ENCODE measurements at regions not wholly inside any gene's neighbourhood (a gene's known extent, or its start where the extent isn't known, plus 50 kb on each side); places are given as distances from the start of the nearest gene placed in this dataset.

GRCh38 chr13:47184321-47184720 is 287.5 kb upstream of the HTR2A start:
- H3K4me1 ChIP-seq (ENCODE audit: control insufficient read depth, extremely low read depth, insufficient read depth, low read length) = no peaks in the 10 kb centered on the region
- DNase-seq (ENCODE audit: low read depth, low spot score) = no peak
- CTCF ChIA-PET = no interaction called here
- intact Hi-C loops (cut with micrococcal nuclease) (no loop called here), dilution Hi-C loops (cut with MboI; ENCODE audit: extremely low pct_ligation_motif_present, low sequenced_read_pairs) (no loop called here)
- no peaks in the 10 kb centered on the region for H3K36me3 ChIP-seq (ENCODE audit: control insufficient read depth in 2 of 2, extremely low read depth in 1 of 2, insufficient read depth in 2 of 2, low read length in 2 of 2)
- H3K4me2 ChIP-seq (ENCODE audit: insufficient read depth, low read length) = no peak overlapping the region
- no peak overlapping the region for H3K9ac ChIP-seq (replicated peaks; ENCODE audit: extremely low read depth, insufficient read depth, low read length)
- H3K27me3 ChIP-seq (ENCODE audit: control insufficient read depth in 2 of 2, insufficient read depth in 2 of 2, low read length in 2 of 2) = no peaks in the 10 kb centered on the region
- H3K27ac ChIP-seq (ENCODE audit: insufficient read depth, low read depth, low read length) = no peak overlapping the region
- POLR2A ChIA-PET = no interaction called here
- peaks cover 3% of the 10 kb centered on the region for H3K9me3 ChIP-seq (replicated peaks; ENCODE audit: control insufficient read depth, insufficient read depth, low read length)
- no peak for FAIRE-seq
- no TSS peak for BruUV-seq (replicated peaks)
- H3K4me3 ChIP-seq (replicated peaks in 1 of 3; ENCODE audit: insufficient read depth in 1 of 3, low read depth in 1 of 3, low read length in 3 of 3) = no peak overlapping the region
- no peaks in the 10 kb centered on the region for H4K20me1 ChIP-seq (replicated peaks; ENCODE audit: control insufficient read depth, extremely low read depth, insufficient read depth, low read length)
- TF ChIP-seq POLR2AphosphoS5 (IDR thresholded peaks at IDR 0.05; ENCODE audit: insufficient read depth, low read depth, low read length) (no peak), POLR2A (IDR thresholded peaks at IDR 0.05; ENCODE audit: low read depth, low read length) (no peak), GATA2 (IDR thresholded peaks at IDR 0.05; ENCODE audit: insufficient read depth, insufficient read length, low read depth, low read length) (no peak), EZH2 (IDR thresholded peaks at IDR 0.05; ENCODE audit: borderline replicate concordance, low read depth, low read length, severe bottlenecking) (no peak), JUN (IDR thresholded peaks at IDR 0.05; ENCODE audit: borderline replicate concordance, insufficient read depth, insufficient read length, low read depth) (no peak), MYC (IDR thresholded peaks at IDR 0.05; ENCODE audit: low read depth, low read length) (no peak), MAX (IDR thresholded peaks at IDR 0.05; ENCODE audit: insufficient read depth, insufficient read length) (no peak), FOS (IDR thresholded peaks at IDR 0.05; ENCODE audit: borderline replicate concordance, insufficient read depth, low read length) (no peak)
- TF ChIP-seq, protein P1, sequence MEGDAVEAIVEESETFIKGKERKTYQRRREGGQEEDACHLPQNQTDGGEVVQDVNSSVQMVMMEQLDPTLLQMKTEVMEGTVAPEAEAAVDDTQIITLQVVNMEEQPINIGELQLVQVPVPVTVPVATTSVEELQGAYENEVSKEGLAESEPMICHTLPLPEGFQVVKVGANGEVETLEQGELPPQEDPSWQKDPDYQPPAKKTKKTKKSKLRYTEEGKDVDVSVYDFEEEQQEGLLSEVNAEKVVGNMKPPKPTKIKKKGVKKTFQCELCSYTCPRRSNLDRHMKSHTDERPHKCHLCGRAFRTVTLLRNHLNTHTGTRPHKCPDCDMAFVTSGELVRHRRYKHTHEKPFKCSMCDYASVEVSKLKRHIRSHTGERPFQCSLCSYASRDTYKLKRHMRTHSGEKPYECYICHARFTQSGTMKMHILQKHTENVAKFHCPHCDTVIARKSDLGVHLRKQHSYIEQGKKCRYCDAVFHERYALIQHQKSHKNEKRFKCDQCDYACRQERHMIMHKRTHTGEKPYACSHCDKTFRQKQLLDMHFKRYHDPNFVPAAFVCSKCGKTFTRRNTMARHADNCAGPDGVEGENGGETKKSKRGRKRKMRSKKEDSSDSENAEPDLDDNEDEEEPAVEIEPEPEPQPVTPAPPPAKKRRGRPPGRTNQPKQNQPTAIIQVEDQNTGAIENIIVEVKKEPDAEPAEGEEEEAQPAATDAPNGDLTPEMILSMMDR (IDR thresholded peaks at IDR 0.05; ENCODE audit: extremely low read depth in 1 of 2, insufficient read depth in 1 of 2, low read depth in 1 of 2, low read length in 2 of 2) = no peak
- no peak overlapping the region for H2AFZ ChIP-seq (ENCODE audit: low read depth, low read length)
- H3K79me2 ChIP-seq (ENCODE audit: control insufficient read depth, insufficient read depth, low read length) = no peaks in the 10 kb centered on the region
- H3K9me1 ChIP-seq (replicated peaks; ENCODE audit: control insufficient read depth, extremely low read depth, insufficient read depth, low read length) = no peaks in the 10 kb centered on the region
